Osteoblast (primary cell): ENCODE measurements at regions not wholly inside any gene's neighbourhood (a gene's known extent, or its start where the extent isn't known, plus 50 kb on each side); places are given as distances from the start of the nearest gene placed in this dataset.

ENCODE experiments used
- DNase-seq: peaks from one replicate; pipeline ENCODE4 v3.0.0; 2011; ENCODE audit warnings: low spot score, mixed read lengths; ENCODE audit not compliant: insufficient read length; ENCODE audit errors: missing footprints
- H2AFZ ChIP-seq: 2 replicates; pipeline ENCODE4 v1.6.0; 2011; ENCODE audit warnings: mild to moderate bottlenecking, low read length
- H3K27ac ChIP-seq: 2 replicates; pipeline ENCODE4 v1.5.1; 2011; ENCODE audit warnings: mild to moderate bottlenecking, low read depth, low read length, moderate library complexity
- H3K27me3 ChIP-seq: 2 replicates; pipeline ENCODE4 v1.6.0; 2012; ENCODE audit warnings: mild to moderate bottlenecking, control low read depth, inconsistent platforms, low read length, moderate library complexity; ENCODE audit not compliant: insufficient read depth
- H3K36me3 ChIP-seq: 2 replicates; pipeline ENCODE4 v1.5.1; 2011; ENCODE audit warnings: mild to moderate bottlenecking, low read length, control low read depth, moderate library complexity; ENCODE audit not compliant: insufficient read depth
- H3K4me1 ChIP-seq: 2 replicates; pipeline ENCODE4 v1.5.1; 2011; ENCODE audit warnings: mild to moderate bottlenecking, low read length, control low read depth, moderate library complexity; ENCODE audit not compliant: insufficient read depth
- H3K4me2 ChIP-seq: 2 replicates; pipeline ENCODE4 v1.6.0; 2011; ENCODE audit warnings: mild to moderate bottlenecking, low read length; ENCODE audit not compliant: insufficient read depth
- H3K4me3 ChIP-seq: fragments of 200-600 bp; sonication (generic); 3 replicates; pipeline ENCODE4 v1.5.1; 2012; ENCODE audit warnings: mild to moderate bottlenecking, low read length, inconsistent platforms; ENCODE audit not compliant: insufficient read depth
- H3K79me2 ChIP-seq: 2 replicates; pipeline ENCODE4 v1.6.0; 2012; ENCODE audit warnings: mild to moderate bottlenecking, low read length, control low read depth, inconsistent platforms; ENCODE audit not compliant: insufficient read depth
- H3K9me3 ChIP-seq: 2 replicates; pipeline ENCODE4 v1.5.1; 2011; ENCODE audit warnings: low read depth, low read length, control low read depth
- H4K20me1 ChIP-seq: 2 replicates; pipeline ENCODE4 v1.6.0; 2012; ENCODE audit warnings: mild to moderate bottlenecking, low read length, control low read depth; ENCODE audit not compliant: insufficient read depth
- TF ChIP-seq, protein P1 (sequence below): IDR thresholded peaks from 2 replicates; pipeline ENCODE4 v1.5.1; 2011; ENCODE audit warnings: mild to moderate bottlenecking, low read depth, low read length, moderate library complexity; ENCODE audit errors: extremely low read depth

DNA sequence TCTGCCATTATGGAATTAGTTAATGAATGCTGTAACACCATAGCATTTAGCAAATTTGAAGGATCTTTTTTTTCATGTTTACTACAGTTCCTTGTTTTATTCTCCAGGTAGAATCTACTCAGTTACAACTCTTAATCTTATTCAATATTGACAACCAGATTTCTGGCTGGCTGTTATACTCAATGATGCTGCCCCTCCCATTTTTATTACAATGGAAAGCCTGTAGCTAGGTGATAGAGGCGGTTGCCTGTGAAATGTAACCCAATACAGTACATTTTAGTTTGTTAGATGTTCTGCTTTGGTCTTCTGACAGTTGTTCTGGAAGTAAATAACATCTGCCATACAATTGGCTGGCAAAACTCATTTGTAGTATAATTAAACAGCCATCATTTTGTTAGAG lies 294.2 kb downstream of the DMRTA1 start:
- H3K4me1 ChIP-seq: no peaks in the 10 kb centered on the region
- no peaks in the 10 kb centered on the region for H3K36me3 ChIP-seq
- TF ChIP-seq, protein P1, sequence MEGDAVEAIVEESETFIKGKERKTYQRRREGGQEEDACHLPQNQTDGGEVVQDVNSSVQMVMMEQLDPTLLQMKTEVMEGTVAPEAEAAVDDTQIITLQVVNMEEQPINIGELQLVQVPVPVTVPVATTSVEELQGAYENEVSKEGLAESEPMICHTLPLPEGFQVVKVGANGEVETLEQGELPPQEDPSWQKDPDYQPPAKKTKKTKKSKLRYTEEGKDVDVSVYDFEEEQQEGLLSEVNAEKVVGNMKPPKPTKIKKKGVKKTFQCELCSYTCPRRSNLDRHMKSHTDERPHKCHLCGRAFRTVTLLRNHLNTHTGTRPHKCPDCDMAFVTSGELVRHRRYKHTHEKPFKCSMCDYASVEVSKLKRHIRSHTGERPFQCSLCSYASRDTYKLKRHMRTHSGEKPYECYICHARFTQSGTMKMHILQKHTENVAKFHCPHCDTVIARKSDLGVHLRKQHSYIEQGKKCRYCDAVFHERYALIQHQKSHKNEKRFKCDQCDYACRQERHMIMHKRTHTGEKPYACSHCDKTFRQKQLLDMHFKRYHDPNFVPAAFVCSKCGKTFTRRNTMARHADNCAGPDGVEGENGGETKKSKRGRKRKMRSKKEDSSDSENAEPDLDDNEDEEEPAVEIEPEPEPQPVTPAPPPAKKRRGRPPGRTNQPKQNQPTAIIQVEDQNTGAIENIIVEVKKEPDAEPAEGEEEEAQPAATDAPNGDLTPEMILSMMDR: no peak
- no peak overlapping the region for H2AFZ ChIP-seq
- no peak overlapping the region for H3K27ac ChIP-seq
- DNase-seq: no peak
- H3K27me3 ChIP-seq: no peaks in the 10 kb centered on the region
- no peak overlapping the region for H3K4me2 ChIP-seq
- no peaks in the 10 kb centered on the region for H3K79me2 ChIP-seq
- no peaks in the 10 kb centered on the region for H3K9me3 ChIP-seq
- no peaks in the 10 kb centered on the region for H4K20me1 ChIP-seq
- no peak overlapping the region for H3K4me3 ChIP-seq

DNA sequence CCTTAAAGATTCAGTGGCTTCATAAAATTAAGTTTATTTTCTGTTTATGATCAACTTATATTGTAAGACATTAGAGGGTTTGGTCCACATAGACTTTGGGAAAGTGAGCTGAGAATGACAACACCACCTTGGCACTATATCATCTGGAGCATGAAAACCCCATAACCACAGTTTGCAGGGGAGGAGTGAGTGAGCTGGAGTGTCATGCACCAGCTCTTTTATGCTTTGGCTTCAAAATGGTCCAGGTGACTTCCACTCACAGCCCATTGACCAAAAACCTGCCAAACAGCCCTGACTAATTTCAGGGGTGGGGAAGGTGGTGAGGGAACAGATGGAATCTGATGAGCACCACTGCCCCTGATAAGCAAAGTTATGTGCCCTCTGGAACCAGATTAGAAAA lies 295.8 kb downstream of the DMRTA1 start:
- no peaks in the 10 kb centered on the region for H3K9me3 ChIP-seq
- H3K79me2 ChIP-seq: no peaks in the 10 kb centered on the region
- H3K4me1 ChIP-seq: no peaks in the 10 kb centered on the region
- H3K36me3 ChIP-seq: no peaks in the 10 kb centered on the region
- TF ChIP-seq, protein P1: no peak
- no peak overlapping the region for H3K4me2 ChIP-seq
- no peak overlapping the region for H3K27ac ChIP-seq
- H2AFZ ChIP-seq: no peak overlapping the region
- no peak for DNase-seq
- no peaks in the 10 kb centered on the region for H4K20me1 ChIP-seq
- no peak overlapping the region for H3K4me3 ChIP-seq
- no peaks in the 10 kb centered on the region for H3K27me3 ChIP-seq

DNA sequence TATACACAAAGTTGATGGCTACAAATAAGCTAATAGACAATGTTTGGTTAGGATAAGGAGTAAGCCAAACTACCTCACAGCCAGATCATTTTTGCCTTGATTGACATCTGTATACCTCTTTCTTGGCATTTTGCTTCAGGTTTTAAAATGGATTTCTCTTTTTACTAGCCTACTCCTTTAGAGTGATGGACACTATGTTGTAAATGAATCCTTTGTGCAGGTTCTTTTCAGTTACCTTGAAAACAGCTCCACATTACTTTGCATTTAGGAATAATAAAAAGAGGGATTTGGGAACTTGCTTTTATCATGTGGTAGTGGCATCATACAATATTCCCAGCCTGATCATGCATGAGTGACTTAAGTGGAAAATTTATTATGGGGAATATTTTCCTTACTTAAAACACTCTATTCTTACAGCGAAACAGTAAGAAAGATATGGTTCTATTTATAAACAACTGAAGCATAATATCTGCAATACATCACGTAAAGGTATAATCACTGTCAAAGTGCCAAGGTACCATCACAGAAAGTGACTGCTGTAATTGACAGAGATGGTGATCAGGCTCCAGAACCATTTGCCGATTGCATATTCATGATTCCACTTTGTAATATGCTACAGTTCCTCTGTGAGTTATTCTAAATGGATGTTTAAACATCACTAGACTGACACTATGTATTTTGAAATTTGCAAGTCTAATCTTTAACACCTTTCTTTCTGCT lies 327.0 kb downstream of the DMRTA1 start:
- H3K27ac ChIP-seq: no peak overlapping the region
- H4K20me1 ChIP-seq: no peaks in the 10 kb centered on the region
- H3K9me3 ChIP-seq: no peaks in the 10 kb centered on the region
- DNase-seq: no peak
- no peaks in the 10 kb centered on the region for H3K79me2 ChIP-seq
- TF ChIP-seq, protein P1: no peak
- no peaks in the 10 kb centered on the region for H3K27me3 ChIP-seq
- H3K4me3 ChIP-seq: no peak overlapping the region
- no peaks in the 10 kb centered on the region for H3K36me3 ChIP-seq
- no peak overlapping the region for H3K4me2 ChIP-seq
- H2AFZ ChIP-seq: no peak overlapping the region
- no peaks in the 10 kb centered on the region for H3K4me1 ChIP-seq

DNA sequence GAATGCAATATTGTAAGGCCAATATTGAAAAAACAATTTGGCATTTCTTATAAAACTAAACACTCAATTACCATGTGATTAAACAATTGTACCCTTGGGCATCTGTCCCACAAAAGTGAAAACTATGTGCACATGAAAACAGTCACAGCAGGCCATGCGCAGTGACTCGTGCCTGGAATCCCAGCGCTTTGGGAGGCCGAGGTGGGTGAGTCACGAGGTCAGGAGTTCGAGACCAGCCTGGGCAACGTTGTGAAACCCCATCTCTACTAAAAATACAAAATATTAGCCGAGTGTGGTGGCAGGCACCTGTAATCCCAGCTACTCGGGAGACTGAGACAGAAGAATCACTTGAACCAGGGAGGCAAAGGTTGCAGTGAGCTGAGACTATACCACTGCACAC lies 343.7 kb downstream of the DMRTA1 start:
- Histone ChIP-seq H2AFZ (no peak overlapping the region), H3K27ac (no peak overlapping the region), H3K79me2 (no peaks in the 10 kb centered on the region), H3K9me3 (no peaks in the 10 kb centered on the region), H3K4me2 (no peak overlapping the region), H3K4me3 (no peak overlapping the region), H3K4me1 (no peaks in the 10 kb centered on the region), H3K36me3 (no peaks in the 10 kb centered on the region), H3K27me3 (no peaks in the 10 kb centered on the region), H4K20me1 (no peaks in the 10 kb centered on the region)
- no peak for DNase-seq
- TF ChIP-seq, protein P1: no peak
